C4-2B (cell line): ENCODE measurements at regions not wholly inside any gene's neighbourhood (a gene's known extent, or its start where the extent isn't known, plus 50 kb on each side); places are given as distances from the start of the nearest gene placed in this dataset.

ENCODE experiments used
- ZFX ChIP-seq: fragments of 450-650 bp; IDR thresholded peaks from 2 replicates; pipeline ENCODE4 v1.6.1; 2017
- TF ChIP-seq, protein P1 (sequence below): fragments of 450-650 bp; conservative IDR thresholded peaks from 2 replicates; pipeline ENCODE4 v1.5.1; 2017; ENCODE audit warnings: mild to moderate bottlenecking

DNA sequence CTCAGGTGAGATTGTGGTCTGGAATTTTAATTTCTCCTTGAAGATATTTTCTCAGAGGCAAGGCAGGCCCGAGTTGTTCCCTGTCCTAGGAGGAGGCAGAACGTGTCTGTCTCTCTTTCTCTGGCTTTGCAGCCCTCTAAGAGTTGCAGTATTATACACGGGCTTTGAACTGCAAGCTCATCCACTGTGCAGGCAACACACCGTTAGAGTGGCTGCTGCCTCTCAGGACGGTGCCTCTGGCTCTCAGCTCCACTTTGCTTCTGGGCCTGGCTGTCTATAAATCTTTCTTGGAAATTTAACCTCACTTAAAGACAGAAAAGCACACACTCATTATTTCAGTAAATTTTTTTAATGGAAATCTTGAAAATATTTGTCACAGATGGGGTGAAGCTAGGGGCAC, 170.1 kb upstream of the ADCY2 start:
- TF ChIP-seq, protein P1, sequence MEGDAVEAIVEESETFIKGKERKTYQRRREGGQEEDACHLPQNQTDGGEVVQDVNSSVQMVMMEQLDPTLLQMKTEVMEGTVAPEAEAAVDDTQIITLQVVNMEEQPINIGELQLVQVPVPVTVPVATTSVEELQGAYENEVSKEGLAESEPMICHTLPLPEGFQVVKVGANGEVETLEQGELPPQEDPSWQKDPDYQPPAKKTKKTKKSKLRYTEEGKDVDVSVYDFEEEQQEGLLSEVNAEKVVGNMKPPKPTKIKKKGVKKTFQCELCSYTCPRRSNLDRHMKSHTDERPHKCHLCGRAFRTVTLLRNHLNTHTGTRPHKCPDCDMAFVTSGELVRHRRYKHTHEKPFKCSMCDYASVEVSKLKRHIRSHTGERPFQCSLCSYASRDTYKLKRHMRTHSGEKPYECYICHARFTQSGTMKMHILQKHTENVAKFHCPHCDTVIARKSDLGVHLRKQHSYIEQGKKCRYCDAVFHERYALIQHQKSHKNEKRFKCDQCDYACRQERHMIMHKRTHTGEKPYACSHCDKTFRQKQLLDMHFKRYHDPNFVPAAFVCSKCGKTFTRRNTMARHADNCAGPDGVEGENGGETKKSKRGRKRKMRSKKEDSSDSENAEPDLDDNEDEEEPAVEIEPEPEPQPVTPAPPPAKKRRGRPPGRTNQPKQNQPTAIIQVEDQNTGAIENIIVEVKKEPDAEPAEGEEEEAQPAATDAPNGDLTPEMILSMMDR = no peak
- TF ChIP-seq ZFX = no peak
